Fibroblast of peridontal ligament (primary cell): ENCODE measurements at regions not wholly inside any gene's neighbourhood (a gene's known extent, or its start where the extent isn't known, plus 50 kb on each side); places are given as distances from the start of the nearest gene placed in this dataset.
"Not testable (repeated sequence)": the region's sequence is repeated elsewhere in the genome, so short reads cannot be mapped to it uniquely, and the experiment has no call there.

Experiments
- DNase-seq: peaks from one replicate; pipeline ENCODE4 v3.0.0-alpha.2; 2010; ENCODE audit errors: extremely low read depth

DNA sequence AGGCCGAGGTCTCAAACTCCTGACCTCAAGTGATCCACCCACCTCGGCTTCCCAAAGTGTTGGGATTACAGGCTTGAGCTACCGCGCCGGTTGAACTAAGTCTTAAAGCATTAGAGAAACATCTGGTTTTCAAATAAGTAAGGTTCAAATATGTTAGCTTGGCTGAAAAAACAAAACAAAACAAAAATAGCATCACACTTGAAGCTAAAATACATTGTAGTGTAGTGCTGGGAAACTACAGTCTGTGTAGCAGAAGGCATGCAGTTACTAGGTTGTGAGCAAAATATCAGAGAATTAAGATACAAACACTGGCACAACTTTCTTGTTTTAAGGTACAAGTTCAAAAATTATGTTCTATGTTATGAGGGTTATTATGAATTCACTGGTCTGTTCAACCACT is 224.8 kb upstream of the CHORDC1 start:
- no peak for DNase-seq

DNA sequence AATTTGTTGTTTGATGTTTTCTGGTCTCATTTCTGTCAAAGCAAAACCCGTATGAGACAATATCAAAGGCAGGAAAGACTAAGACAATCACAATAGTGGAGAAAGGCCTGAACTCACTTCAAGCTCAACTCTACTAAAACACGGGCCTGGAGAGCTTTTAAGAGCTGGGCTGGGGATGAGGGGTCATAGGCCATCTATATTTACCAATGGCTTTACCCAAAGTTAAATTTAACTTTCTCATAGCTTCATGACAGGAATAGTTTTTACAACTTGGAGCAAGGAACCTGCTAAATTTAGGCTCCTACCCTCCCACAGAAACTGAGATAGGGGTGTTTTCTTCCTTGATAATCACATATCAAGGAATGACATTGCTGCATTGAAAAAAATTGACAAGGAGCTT is 223.4 kb upstream of the CHORDC1 start:
- no peak for DNase-seq

DNA sequence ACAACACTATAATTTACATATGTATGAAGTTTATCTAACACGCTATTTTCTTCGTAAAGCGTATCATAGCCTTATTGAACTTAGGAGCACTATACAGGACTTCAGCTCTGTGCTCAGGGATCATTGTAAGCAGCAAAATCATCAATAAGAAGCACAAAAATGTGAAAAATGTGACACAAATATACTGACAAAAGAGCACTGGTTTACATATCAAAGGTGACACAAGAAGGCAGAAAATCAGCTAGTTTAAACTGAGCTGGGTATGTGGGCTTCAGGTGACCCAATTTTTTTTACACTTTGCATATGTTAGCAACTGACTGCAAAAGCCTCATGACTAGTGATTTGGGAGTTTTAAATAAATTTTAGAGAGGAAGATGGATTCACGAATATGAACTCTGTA is 215.2 kb upstream of the CHORDC1 start:
- DNase-seq: no peak

DNA sequence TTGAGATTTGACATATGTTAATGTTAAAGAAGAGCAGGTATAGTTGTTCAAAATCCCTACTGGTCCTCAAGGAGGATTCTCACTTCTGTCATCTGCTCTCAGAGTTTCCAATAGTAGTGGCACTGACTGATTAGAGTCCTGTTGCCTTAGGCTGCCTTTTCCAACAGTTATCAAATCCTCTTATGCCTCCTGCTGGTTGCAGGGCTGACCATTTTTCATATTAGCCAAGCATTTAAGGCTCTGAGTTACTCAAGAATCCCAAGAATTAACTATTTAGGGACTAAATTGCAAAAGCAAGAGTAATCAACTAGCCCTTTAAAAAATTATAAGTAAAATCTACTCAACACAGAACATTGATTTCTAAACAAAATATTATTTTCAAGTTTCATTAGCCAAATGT is 212.0 kb upstream of the CHORDC1 start:
- DNase-seq: no peak

DNA sequence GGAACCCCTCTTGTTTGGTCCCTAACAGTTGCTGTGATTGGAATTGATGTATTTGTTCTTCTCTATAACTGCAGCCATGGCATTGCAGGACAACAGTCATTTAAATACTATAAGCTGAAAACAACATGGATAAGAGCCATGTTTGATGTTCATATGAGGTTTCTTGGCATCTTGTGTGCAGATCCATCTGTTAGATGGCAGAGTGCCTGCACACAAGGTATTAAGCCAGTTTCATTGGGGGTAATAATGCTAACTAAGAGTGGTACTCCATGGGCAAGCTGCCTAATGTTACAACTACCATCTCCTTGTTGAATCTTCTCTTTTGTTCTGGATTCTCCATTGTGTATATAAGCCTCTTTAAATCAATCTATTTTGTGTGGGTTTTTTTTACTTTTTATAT is 206.0 kb upstream of the CHORDC1 start:
- DNase-seq: no peak

DNA sequence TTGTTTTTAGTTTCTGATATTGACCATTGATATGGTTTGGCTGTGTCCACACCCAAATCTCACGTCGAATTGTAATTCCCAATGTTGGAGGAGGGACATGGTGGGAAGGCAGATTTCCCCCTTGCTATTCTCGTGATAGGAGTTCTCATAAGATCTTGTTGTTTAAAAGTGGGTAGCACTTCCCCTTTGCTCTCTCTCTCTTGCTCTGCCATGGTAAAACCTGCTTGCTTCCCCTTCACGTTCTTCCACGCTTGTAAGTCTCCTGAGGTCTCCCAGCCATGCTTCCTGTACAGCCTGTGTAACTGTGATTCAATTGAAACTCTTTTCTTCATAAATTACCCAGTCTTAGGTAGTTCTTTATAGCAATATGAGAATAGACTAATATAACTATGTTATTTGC is 203.6 kb upstream of the CHORDC1 start:
- no peak for DNase-seq

DNA sequence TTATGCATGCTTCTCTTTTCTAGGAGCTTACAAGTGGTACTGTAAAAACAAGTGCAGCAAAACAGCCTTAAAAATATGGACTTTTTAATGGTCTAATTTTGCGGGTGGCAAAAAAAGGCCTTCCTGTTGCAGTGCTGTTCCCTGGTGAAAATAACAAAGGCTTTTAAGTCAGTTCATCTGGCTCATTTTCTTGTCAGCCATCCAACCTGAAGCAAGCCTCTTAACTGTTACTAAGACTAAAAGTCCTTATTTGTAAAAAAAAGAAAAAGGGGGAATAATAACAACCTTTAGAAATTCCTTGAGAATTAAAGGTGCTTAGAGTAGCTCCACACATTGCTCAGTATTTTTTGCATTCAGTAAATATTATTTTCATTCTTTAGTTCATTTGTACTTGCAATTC is 200.5 kb upstream of the CHORDC1 start:
- no peak for DNase-seq

DNA sequence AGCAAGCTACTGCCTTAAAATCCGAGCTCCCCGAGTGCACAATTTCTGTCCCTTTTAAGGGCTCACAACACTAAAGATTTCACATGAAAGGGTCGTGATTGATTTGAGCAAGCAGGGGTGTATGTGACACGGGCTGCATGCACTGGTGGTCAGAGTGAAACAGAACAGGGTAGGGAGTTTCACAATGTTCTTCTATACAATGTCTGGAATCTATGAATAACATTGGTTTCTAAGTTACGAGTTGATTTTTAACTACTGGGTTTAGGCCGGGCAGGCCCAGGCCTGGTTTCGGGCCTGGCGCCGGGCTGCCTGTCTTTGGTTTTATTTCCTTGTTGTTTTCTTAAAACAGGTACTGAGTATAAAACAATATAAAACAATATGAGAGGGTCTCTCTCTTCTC is 199.9 kb upstream of the CHORDC1 start:
- DNase-seq: not testable (repeated sequence)

DNA sequence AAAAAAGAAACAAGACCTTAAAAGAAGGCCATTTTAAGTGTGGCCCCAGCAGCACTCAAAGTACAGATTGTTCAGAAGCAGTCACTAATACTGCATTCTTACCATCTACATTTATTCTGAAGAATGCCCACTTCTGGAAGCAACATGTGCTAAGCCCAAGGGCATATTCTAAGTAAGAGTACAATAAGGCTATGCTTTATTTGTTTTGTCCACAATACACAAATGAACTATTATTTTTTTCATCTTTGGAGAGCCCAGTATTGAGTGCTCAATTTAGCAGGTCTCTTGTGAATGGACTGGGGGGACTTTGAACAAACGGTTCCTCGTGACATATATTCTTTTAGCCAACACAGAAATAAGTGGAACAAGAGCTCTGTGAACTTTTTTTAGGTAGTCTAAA is 191.4 kb upstream of the CHORDC1 start:
- no peak for DNase-seq

DNA sequence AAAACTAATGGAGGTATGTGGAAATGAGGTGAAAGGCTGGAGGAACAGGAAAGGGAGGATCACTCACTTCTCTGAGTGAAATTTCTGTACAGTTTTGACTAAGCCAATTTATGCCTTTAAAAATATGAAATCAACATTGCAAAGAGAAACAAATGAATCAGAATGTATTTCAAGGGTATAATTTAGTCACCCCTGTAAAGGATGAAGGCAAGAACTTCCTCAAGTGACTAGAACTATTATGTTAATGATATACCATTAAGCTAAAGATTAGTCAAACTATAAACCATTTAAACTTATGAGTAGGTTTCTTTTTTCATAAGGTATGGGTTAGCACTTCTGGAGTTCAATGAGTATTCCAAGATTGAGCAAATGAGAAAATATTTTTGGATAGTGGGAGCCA is 184.5 kb upstream of the CHORDC1 start:
- DNase-seq: no peak

DNA sequence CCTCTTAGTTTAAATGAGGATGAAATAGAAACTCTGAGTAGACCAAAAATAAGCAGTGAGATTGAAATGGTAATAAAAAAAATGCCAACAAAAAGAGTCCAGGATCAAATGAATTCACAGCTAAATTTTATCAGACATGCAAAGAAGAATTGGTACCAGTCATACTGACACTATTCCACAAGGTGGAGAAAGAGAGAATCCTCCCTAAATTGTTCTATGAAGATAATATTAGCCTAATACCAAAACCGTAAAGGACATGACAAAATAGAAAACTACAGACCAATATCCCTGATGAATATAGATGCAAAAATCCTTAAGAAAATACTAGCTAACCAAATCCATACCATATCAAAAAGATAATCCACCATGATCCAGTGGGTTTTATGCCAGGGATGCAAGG is 169.8 kb upstream of the CHORDC1 start:
- no peak for DNase-seq

DNA sequence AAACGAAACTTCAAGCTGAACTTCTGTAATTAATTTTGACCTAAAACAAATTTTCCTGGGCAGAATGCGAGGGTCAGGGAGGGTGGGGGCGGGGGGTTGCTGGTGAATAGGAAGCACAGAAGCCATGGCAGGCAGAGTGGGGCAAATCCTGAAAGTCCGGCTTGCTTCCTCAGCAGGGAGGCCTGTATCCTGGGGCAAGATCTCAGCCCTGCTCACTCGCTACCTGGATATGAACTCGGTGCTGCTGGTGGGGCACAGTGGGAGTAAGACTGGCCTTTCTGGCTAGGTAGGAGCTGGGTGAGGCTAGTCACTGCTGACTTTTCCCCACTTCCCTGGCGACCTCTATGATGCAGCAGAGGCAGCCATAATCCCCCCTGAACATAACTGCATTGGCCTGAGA is 168.9 kb upstream of the CHORDC1 start:
- no peak for DNase-seq

DNA sequence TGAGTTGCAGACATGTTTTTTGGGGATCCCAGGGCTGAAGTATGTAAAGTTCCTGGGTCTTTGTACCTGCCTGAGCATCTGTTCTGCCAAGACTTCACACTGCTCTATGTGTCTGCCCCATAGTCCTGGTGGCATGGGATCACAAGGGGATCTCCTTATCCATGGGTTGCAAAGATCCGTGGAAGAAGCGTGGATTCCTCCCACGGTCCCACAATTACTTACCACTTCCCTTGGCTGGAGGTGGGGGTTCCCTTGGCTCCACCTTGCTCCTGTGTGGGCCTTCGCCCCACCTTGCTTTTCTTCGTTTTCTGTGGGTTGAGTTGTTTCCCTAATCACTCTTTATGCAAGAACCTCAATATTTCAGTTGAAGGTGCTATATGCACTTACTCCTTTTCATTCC is 157.4 kb upstream of the CHORDC1 start:
- DNase-seq: no peak

DNA sequence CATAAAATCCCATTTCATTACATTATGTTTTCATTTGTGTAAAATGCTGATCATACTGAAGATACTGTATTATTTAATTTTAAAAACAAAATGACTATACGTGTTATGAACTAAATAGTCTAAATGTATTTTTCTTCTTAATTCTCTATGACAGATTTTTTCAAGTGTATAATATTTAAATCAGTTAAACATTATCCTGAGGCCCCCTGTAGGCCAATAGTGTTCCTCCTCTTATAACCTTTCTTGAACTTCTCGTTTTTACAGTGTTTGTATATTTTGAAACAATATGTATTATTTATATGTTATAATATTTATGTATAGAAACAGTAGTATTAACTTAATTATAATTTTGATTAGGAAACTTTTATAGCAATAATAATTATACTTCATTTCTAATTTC is 151.1 kb upstream of the CHORDC1 start:
- no peak for DNase-seq

DNA sequence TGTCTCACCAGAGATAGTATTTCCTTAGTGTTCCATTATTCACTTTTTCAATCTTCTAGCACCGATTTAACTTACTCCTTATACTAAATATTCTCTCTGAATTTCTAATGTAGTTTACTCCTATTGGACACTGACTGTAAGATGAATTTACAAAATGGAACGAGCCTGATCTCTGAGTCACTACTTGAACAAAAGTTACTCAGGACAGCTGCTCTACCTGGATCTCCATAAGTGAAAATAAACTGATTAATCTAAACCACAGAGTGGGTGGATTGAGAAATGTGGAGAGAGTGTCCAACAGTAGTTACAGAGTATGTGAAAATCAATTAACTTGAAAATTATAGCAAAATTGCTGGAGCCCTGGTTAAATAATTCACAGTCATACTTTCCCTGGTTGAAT is 141.7 kb upstream of the CHORDC1 start:
- DNase-seq: no peak

DNA sequence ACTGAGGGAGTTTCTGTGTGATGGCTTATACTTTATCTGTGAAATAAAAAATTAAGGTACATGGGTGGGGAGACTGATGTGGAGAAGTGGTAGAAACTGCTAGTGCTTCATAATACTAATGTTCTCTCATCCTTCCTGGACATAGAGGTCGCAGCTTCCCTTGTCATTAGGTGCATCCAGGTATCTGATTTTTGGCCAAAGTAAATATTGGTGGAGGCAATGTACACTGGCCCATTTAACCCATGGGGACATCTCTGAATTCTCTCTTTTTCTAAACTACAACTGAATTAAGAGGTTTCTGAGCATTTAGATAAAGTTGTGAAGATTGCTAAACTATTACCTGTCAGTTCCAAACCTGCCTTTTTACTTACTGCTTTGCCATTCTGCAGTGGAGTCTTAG is 140.9 kb upstream of the CHORDC1 start:
- no peak for DNase-seq

DNA sequence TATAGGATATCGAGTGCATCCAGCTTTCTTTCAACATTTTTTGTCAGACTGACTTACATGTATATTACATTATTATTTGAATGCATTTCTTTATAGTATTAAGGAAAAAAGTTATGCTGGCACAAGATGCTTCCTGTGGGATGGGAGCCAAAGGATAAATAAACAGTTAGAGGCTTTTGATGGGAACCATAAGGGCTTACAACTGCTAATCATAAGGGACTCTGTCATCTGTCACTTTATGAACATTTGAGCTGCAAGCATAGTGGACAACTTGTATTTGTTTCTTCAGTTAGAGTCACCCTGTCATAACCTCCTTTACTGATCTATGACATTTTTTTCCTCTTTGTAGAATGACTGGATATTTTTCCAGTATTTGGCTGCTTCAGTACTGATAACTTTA is 132.4 kb upstream of the CHORDC1 start:
- no peak for DNase-seq

DNA sequence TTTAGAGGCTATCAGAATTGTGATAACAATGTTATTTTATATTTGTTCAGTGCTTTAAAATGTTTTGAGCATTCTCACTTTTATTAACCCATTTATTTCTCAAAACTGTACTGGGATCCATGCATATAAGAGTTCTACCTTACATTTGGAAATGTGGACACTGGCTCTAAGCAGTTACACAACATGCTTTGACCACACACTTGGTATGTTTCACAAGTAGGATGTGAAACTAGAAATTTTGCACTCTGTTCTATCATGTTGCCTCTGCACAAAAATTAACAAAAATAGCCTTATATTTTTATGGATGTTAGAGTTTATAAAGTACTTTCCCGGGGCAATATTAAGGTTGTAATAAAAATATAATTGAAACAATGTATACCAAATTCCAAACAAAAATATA is 126.9 kb upstream of the CHORDC1 start:
- DNase-seq: no peak

DNA sequence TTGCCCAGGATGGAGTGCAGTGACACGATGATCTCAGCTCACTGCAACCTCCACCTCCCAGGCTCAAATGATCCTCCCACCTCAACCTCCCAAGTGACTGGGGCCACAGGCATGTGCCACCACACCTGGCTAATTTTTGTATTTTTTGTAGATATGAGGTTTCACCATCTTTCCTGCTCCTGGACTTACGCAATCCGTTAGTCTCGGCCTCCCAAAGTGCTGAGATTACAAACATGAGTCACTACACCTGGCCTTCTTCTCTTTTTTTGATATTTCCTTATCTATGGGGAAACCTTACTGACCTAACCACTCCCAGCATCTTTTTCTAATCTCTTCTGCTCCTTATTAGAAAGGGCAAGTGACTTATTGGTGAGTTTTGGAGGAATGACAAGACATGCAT is 121.7 kb upstream of the CHORDC1 start:
- no peak for DNase-seq

DNA sequence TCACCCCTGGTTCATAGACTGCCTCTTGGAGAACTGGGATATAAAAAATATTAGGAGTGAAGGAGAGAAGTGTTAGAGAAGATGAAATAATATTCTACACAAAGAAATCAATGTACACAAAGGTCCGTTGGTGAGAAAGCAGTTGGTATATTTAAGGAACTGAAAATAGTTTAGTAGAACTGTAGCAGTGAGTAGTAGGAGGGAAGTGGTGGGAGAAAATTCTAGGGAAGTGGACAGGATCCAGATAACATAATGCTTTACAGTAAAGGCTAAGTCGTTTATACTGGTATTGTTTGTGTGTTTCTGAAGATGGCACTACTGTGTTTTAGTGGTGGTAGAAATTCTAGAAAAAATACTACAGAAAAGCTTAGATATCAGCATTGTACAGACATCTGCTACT is 120.8 kb upstream of the CHORDC1 start:
- DNase-seq: no peak

DNA sequence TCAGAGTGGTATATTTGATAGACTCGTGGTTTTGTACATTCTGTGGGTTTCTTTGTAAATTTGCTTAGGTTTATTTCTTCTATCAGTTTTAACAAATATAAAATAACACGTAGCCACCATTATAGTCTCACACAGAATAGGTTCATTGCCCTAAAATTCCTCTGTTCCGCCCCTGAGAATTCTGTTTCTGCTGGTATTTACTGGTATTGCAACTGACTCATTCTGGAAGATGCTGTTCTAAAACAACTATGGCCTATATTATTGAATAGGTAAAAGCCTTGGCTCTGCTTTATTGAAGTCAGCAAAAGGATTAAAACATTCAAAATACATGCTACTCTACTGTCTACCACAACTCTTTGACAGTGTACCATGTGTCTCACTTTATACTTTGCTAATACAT is 119.1 kb upstream of the CHORDC1 start:
- DNase-seq: no peak

DNA sequence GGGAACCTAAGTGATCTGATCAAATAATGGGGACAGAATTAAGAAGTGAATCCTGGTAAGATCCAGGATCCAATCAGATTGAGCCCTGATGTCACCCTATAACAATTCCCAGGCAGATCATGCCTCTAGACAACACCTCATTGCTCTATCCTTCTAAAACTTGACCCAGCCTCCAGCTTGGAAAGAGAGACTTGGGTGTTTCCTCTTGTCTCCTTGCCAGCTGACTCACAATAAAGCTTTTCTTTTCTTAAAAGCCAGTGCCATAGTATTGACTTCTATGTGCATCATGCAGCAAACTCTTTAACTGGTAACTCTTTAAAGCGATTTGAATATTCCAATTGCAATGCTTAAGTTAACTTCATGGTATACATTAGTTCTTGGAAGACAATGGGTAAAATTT is 109.6 kb upstream of the CHORDC1 start:
- DNase-seq: no peak

DNA sequence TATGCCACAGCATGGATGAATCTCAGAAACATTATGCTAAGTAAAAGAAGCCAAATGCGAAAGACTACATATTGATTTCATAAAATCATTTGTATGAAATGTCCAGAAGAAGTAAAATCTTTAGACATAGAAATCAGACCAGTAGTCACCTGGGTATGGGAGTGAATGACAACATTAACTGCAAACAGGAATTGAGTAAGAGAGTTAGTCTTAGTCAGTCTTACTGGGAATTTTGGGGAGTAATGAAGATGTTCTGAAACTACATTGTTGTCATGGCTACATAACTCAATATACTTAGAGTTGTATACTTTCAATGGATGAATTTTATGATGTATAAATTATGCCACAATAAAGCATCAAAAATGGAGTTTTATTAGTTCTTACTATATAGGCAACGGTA is 107.8 kb upstream of the CHORDC1 start:
- no peak for DNase-seq

DNA sequence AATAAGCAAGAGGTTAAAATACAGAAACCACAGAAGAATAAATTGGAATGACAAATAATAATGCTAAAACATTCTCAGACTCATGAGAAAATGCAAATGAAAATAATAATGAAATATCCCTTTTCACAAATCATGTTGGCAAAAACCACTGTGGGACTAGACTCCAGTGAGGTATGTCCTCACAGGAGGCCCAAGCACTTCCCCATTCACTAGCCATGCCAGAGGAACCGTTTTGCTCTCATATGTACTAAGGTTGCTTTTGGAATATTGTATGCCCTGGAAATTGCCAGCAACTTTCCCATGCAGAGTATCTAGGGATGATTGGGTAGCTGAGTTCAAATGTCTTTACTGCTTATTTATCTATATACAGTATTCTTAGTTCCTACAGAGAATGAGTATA is 106.2 kb upstream of the CHORDC1 start:
- no peak for DNase-seq

DNA sequence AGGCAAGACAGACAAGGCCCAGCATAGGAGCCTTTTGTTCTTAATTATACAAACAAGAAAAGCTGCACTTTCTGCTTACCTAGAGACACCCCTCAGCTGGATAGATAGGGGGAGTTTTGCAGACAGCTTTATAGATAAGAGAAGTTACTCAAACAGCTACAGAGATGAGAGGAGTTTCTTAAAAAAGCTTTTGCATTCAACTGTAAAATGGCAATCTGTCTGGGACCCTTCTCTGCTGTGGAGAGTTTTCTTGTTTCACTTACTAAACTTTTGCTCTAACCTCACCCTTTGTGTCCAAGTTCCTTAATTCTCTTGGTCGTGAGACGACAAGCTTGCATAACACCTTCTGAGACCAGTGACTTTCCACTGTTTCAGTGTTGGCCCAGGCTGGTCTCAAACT is 103.8 kb upstream of the CHORDC1 start:
- no peak for DNase-seq
